ENCODE measurements at regions not wholly inside any gene's neighbourhood (a gene's known extent, or its start where the extent isn't known, plus 50 kb on each side); places are given as distances from the start of the nearest gene placed in this dataset.

DNA sequence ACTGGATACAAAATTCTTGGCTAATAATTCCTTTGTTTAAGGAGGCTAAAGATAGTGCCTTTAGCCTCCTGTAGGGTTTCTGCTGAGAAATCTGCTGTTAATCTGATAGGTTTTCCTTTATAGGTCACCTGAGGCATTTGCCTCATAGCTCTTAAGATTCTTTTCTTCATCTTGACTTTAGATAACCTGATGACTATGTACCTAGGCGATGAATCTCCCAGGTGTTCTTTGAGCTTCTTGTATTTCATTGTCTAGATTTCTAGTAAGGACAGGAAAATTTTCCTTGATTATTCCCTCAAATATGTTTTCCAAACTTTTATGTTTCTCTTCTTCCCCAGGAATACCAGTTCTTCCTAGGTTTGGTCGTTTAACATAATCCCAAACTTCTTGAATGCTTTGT lies 479.4 kb upstream of the MAN1A1 start:
- no peak for TF ChIP-seq EGR1 (IDR thresholded peaks at IDR 0.05; ENCODE audit: borderline replicate concordance, low read depth, low read length)
- TF ChIP-seq EZH2 (IDR thresholded peaks at IDR 0.05; ENCODE audit: low read depth, low read length, severe bottlenecking): no peak
- TF ChIP-seq TAF1 (IDR thresholded peaks at IDR 0.05; ENCODE audit: low read depth, low read length): no peak
- TF ChIP-seq, protein P1, sequence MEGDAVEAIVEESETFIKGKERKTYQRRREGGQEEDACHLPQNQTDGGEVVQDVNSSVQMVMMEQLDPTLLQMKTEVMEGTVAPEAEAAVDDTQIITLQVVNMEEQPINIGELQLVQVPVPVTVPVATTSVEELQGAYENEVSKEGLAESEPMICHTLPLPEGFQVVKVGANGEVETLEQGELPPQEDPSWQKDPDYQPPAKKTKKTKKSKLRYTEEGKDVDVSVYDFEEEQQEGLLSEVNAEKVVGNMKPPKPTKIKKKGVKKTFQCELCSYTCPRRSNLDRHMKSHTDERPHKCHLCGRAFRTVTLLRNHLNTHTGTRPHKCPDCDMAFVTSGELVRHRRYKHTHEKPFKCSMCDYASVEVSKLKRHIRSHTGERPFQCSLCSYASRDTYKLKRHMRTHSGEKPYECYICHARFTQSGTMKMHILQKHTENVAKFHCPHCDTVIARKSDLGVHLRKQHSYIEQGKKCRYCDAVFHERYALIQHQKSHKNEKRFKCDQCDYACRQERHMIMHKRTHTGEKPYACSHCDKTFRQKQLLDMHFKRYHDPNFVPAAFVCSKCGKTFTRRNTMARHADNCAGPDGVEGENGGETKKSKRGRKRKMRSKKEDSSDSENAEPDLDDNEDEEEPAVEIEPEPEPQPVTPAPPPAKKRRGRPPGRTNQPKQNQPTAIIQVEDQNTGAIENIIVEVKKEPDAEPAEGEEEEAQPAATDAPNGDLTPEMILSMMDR (IDR thresholded peaks at IDR 0.05; ENCODE audit: control extremely low read depth in 1 of 3, insufficient read depth in 1 of 3, low read depth in 1 of 3, low read length in 3 of 3): no peak
- TF ChIP-seq, protein P2, sequence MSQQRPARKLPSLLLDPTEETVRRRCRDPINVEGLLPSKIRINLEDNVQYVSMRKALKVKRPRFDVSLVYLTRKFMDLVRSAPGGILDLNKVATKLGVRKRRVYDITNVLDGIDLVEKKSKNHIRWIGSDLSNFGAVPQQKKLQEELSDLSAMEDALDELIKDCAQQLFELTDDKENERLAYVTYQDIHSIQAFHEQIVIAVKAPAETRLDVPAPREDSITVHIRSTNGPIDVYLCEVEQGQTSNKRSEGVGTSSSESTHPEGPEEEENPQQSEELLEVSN (IDR thresholded peaks at IDR 0.05): no peak
